SU-DHL-6 (cell line): ENCODE measurements at regions not wholly inside any gene's neighbourhood (a gene's known extent, or its start where the extent isn't known, plus 50 kb on each side); places are given as distances from the start of the nearest gene placed in this dataset.

Experiments used
- H2AFZ ChIP-seq: fragments of 200-600 bp; sonication (generic); 2 replicates; pipeline ENCODE4 v1.6.1; 2014; ENCODE audit warnings: low read depth, mild to moderate bottlenecking, moderate library complexity, mixed read lengths, antibody characterized with exemption, low read length; ENCODE audit not compliant: severe bottlenecking
- H3F3A ChIP-seq: fragments of 200-600 bp; shearing (Covaris generic); 2 replicates; pipeline ENCODE4 v1.6.0; 2016; ENCODE audit warnings: antibody characterized with exemption, mild to moderate bottlenecking; ENCODE audit not compliant: insufficient read depth
- H3K27ac ChIP-seq: fragments of 200-600 bp; sonication (generic); 2 replicates; pipeline ENCODE4 v1.5.1; 2016; ENCODE audit warnings: low read depth, mild to moderate bottlenecking, low read length, moderate library complexity, mixed read lengths
- H3K27me3 ChIP-seq: fragments of 200-600 bp; sonication (generic), shearing (Covaris generic); 2 replicates; pipeline ENCODE4 v1.6.0; 2014; ENCODE audit warnings: mild to moderate bottlenecking, low read length
- H3K36me3 ChIP-seq: fragments of 200-600 bp; sonication (generic); 2 replicates; pipeline ENCODE4 v1.6.1; 2014; ENCODE audit warnings: mild to moderate bottlenecking, low read length, mixed read lengths
- H3K4me2 ChIP-seq: fragments of 300-600, 200-600 bp; shearing (Covaris generic), sonication (generic); 2 replicates; pipeline ENCODE4 v1.6.0; 2014; ENCODE audit warnings: low read length, low read depth, mild to moderate bottlenecking; ENCODE audit not compliant: poor library complexity, severe bottlenecking
- H3K4me3 ChIP-seq: fragments of 200-600 bp; sonication (generic); 2 replicates; pipeline ENCODE4 v1.5.1; 2014; ENCODE audit warnings: antibody characterized with exemption, low read length, mild to moderate bottlenecking, mixed read lengths; ENCODE audit not compliant: insufficient read depth, poor library complexity, severe bottlenecking
- H3K79me2 ChIP-seq: fragments of 200-600 bp; sonication (generic); 2 replicates; pipeline ENCODE4 v1.6.1; 2014; ENCODE audit warnings: mild to moderate bottlenecking, low read length, moderate library complexity; ENCODE audit not compliant: insufficient read depth
- H3K9ac ChIP-seq: fragments of 200-600 bp; sonication (generic); 2 replicates; pipeline ENCODE4 v1.7.0; 2014; ENCODE audit warnings: mild to moderate bottlenecking, low read length
- H3K9me2 ChIP-seq: fragments of 200-600 bp; sonication (generic); replicated peaks from 2 replicates; pipeline ENCODE4 v1.6.1; 2014; ENCODE audit warnings: low read length; ENCODE audit not compliant: insufficient read depth
- H3K9me3 ChIP-seq: fragments of 200-600 bp; sonication (generic); 2 replicates; pipeline ENCODE4 v1.6.1; 2014; ENCODE audit warnings: low read length, mixed read lengths; ENCODE audit not compliant: insufficient read depth
- H4K20me1 ChIP-seq: fragments of 200-600 bp; sonication (generic); 2 replicates; pipeline ENCODE4 v1.6.1; 2014; ENCODE audit warnings: low read depth, mild to moderate bottlenecking, antibody characterized with exemption, low read length, moderate library complexity, mixed read lengths
- EZH2phosphoT487 ChIP-seq: fragments of 200-600 bp; sonication (generic), shearing (Covaris generic); conservative IDR thresholded peaks from 2 replicates; pipeline ENCODE4 v1.6.1; 2018; ENCODE audit warnings: mild to moderate bottlenecking, antibody characterized with exemption, low read length, moderate library complexity, mixed read lengths
- TF ChIP-seq, protein P1 (sequence below): fragments of 200-600 bp; sonication (generic); IDR thresholded peaks from one replicate; pipeline ENCODE4 v1.5.1; 2017; ENCODE audit warnings: antibody characterized with exemption, mild to moderate bottlenecking, low read length, moderate library complexity; ENCODE audit not compliant: insufficient read depth, poor library complexity, severe bottlenecking

DNA sequence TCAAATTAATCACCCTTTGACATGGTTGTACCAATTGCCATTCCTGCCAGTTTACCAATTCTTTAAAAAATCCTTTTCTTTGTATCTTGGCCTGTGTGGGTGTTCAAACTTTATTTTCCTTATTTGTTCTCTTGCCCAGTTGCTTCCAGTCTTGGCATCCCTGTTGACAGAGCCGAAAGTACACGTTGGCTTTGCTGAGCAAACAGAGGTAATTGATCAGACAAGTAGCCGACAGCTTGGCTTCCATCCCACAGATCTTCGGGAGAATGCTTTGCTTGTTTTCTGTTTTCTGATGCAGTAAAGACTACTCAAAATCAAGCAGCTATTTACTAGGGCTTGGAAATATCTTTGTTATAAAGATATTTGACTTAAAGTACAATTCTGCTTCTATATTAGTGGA lies 506.8 kb upstream of the SALL1 start:
- no peaks in the 10 kb centered on the region for H3K27me3 ChIP-seq
- H3K79me2 ChIP-seq, result no peaks in the 10 kb centered on the region
- TF ChIP-seq, protein P1, sequence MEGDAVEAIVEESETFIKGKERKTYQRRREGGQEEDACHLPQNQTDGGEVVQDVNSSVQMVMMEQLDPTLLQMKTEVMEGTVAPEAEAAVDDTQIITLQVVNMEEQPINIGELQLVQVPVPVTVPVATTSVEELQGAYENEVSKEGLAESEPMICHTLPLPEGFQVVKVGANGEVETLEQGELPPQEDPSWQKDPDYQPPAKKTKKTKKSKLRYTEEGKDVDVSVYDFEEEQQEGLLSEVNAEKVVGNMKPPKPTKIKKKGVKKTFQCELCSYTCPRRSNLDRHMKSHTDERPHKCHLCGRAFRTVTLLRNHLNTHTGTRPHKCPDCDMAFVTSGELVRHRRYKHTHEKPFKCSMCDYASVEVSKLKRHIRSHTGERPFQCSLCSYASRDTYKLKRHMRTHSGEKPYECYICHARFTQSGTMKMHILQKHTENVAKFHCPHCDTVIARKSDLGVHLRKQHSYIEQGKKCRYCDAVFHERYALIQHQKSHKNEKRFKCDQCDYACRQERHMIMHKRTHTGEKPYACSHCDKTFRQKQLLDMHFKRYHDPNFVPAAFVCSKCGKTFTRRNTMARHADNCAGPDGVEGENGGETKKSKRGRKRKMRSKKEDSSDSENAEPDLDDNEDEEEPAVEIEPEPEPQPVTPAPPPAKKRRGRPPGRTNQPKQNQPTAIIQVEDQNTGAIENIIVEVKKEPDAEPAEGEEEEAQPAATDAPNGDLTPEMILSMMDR, result no peak
- TF ChIP-seq EZH2phosphoT487, result no peak
- no peaks in the 10 kb centered on the region for H3F3A ChIP-seq
- H3K36me3 ChIP-seq, result no peaks in the 10 kb centered on the region
- no peaks in the 10 kb centered on the region for H3K9me2 ChIP-seq
- H3K4me3 ChIP-seq, result no peak overlapping the region
- no peak overlapping the region for H3K9ac ChIP-seq
- H4K20me1 ChIP-seq, result no peaks in the 10 kb centered on the region
- no peak overlapping the region for H3K27ac ChIP-seq
- no peak overlapping the region for H2AFZ ChIP-seq
- no peaks in the 10 kb centered on the region for H3K9me3 ChIP-seq
- H3K4me2 ChIP-seq, result no peak overlapping the region

DNA sequence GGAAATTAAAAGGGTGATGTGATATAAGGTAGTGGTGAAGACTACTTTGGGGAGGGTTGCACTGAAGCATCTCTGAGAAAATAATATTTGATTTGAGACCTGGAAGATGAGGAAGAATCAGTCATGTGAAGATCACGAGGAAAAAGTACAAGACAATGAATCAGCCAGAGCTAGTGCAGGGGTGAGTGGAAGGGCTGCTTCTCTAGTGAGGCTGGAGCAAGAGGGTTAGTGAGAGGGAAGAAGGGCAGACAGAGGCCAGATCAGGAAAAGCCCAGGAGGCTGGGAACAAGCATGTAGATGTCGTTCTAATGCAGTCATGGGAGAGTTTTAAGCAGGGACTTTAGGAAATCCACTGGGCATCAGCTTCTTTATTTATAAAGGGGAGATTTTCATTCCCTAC lies 504.2 kb upstream of the SALL1 start:
- Histone ChIP-seq H3K4me3 (no peak overlapping the region), H4K20me1 (no peaks in the 10 kb centered on the region), H3K9ac (no peak overlapping the region), H3K27ac (no peak overlapping the region), H3K9me2 (no peaks in the 10 kb centered on the region), H3K4me2 (no peak overlapping the region), H3K27me3 (no peaks in the 10 kb centered on the region), H3K9me3 (no peaks in the 10 kb centered on the region), H2AFZ (no peak overlapping the region), H3F3A (no peaks in the 10 kb centered on the region), H3K79me2 (no peaks in the 10 kb centered on the region), H3K36me3 (no peaks in the 10 kb centered on the region)
- no peak for TF ChIP-seq EZH2phosphoT487
- TF ChIP-seq, protein P1, result no peak

DNA sequence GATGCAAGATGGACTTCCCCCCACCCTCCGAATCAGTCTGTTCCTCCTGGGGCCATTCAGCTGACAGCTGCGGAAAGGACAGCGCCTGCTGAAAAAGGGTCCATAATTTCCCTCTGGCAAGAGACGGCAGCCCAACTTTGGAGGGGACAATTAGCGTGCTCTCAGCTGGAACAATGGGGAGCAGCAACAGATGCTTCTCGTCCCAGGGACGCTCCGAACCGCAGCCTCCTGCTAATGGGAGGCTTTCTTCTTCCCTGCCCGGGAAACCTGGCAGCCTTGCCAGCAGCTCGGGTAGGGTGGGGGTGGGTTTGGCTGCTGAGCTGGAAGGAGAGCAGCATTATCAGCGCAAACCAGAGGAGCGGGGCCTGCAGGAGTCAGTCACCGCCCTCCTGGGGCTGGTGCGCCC lies 500.0 kb upstream of the SALL1 start:
- no peaks in the 10 kb centered on the region for H3K27me3 ChIP-seq
- no peak overlapping the region for H3K9ac ChIP-seq
- H3F3A ChIP-seq, result no peaks in the 10 kb centered on the region
- no peaks in the 10 kb centered on the region for H4K20me1 ChIP-seq
- H3K9me2 ChIP-seq, result no peaks in the 10 kb centered on the region
- H3K9me3 ChIP-seq, result no peaks in the 10 kb centered on the region
- H3K79me2 ChIP-seq, result no peaks in the 10 kb centered on the region
- H2AFZ ChIP-seq, result no peak overlapping the region
- no peak overlapping the region for H3K4me2 ChIP-seq
- no peaks in the 10 kb centered on the region for H3K36me3 ChIP-seq
- no peak for TF ChIP-seq EZH2phosphoT487
- TF ChIP-seq, protein P1, result no peak
- no peak overlapping the region for H3K27ac ChIP-seq
- H3K4me3 ChIP-seq, result no peak overlapping the region

DNA sequence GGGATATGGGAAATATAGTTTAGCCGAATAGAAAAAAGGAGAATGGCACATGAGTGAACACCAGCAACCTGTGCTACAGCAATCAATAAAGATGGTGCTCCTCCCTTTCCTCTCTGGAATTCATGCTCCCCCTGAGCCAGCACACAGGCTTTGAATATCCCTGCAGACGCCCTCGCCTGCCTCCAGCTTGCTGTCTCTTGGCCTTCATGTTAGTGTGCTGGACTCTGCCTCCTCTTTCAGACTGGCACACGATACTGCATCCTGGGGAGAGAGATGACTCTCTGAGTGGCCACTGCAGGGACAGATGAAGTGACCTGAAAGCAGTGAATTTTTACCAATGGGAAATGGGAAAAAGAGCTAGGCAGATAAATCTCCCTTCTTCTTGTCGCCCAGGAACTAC lies 498.6 kb upstream of the SALL1 start:
- Histone ChIP-seq H3K36me3 (no peaks in the 10 kb centered on the region), H3K9me2 (no peaks in the 10 kb centered on the region), H3K27me3 (no peaks in the 10 kb centered on the region), H3K9me3 (no peaks in the 10 kb centered on the region), H3K4me2 (no peak overlapping the region), H3F3A (no peaks in the 10 kb centered on the region), H3K9ac (no peak overlapping the region), H2AFZ (no peak overlapping the region), H3K79me2 (no peaks in the 10 kb centered on the region), H4K20me1 (no peaks in the 10 kb centered on the region), H3K27ac (no peak overlapping the region), H3K4me3 (no peak overlapping the region)
- no peak for TF ChIP-seq EZH2phosphoT487
- TF ChIP-seq, protein P1, result no peak
